GM12878 (cell line): ENCODE measurements at regions not wholly inside any gene's neighbourhood (a gene's known extent, or its start where the extent isn't known, plus 50 kb on each side); places are given as distances from the start of the nearest gene placed in this dataset.

ENCODE experiments used
- ATAC-seq: fragments of 200-7000 bp; cut with Tn5 transposase; 3 replicates; pipeline ENCODE4 v1.9.1; 2020; ENCODE audit warnings: mild to moderate bottlenecking, moderate library complexity
- BruUV-seq: library from RNA; stranded (reverse); fragments of 400-500 nt; replicated peaks from 2 replicates; lab custom pipeline; 2021; lab: Mats Ljungman, UMichigan
- CTCF ChIA-PET: fragments of 300-600 bp; sonication (Branson Sonifier 250); formaldehyde crosslinking; extraction: SDS; loops from one replicate; lab custom pipeline; 2021; ENCODE audit warnings: inconsistent platforms; lab: Yijun Ruan, JAX
- POLR2A ChIA-PET: fragments of 350-600 bp; formaldehyde crosslinking; extraction: SDS; loops from one replicate; lab custom pipeline; 2021; ENCODE audit warnings: inconsistent platforms; lab: Charles Lee
- RAD21 ChIA-PET: fragments of 300-600 bp; sonication (Branson Sonifier 250); formaldehyde crosslinking; loops from one replicate; lab custom pipeline; 2023; ENCODE audit warnings: antibody characterized with exemption; ENCODE audit not compliant: unreplicated experiment; lab: Charles Lee
- SMC1A ChIA-PET: fragments of 300-600 bp; sonication (Branson Sonifier 250); formaldehyde crosslinking; loops from one replicate; lab custom pipeline; 2023; ENCODE audit not compliant: unreplicated experiment, uncharacterized antibody; lab: Charles Lee
- DNase-seq: peaks from one replicate; pipeline ENCODE4 v3.0.0-alpha.2; 2011; ENCODE audit warnings: low read depth, low spot score
- FAIRE-seq: peaks from 3 replicates; lab custom pipeline; 2011; peaks lifted over from hg19 to GRCh38; lab: Jason Lieb, UNC
- H2AFZ ChIP-seq: 2 replicates; pipeline ENCODE4 v1.6.0; 2011; ENCODE audit warnings: low read depth, low read length, control low read depth; ENCODE audit not compliant: control insufficient read depth
- H3K27ac ChIP-seq: 2 replicates; pipeline ENCODE4 v1.5.1; 2011; ENCODE audit warnings: control low read depth; ENCODE audit not compliant: control insufficient read depth, insufficient read depth
- H3K27me3 ChIP-seq, 2 experiments: replicated peaks in 1 of 2; 2 replicates each; pipeline versions ENCODE4 v1.6.0 to v1.6.1; 2011; ENCODE audit warnings: low read length in 1 of 2; ENCODE audit not compliant: control insufficient read depth in 2 of 2, insufficient read depth in 2 of 2
- H3K36me3 ChIP-seq, 2 experiments: 2 replicates each; pipeline ENCODE4 v1.5.1; 2011; ENCODE audit warnings: low read length in 1 of 2; ENCODE audit not compliant: control insufficient read depth in 2 of 2, insufficient read depth in 2 of 2
- H3K4me1 ChIP-seq: 2 replicates; pipeline ENCODE4 v1.6.1; 2011; ENCODE audit warnings: mild to moderate bottlenecking, low read length, moderate library complexity, mixed read lengths; ENCODE audit not compliant: control insufficient read depth, insufficient read depth
- H3K4me2 ChIP-seq: 2 replicates; pipeline ENCODE4 v1.6.0; 2011; ENCODE audit warnings: control low read depth; ENCODE audit not compliant: control insufficient read depth, insufficient read depth
- H3K4me3 ChIP-seq: fragments of 200-600 bp; sonication (generic); 2 replicates; pipeline ENCODE4 v1.5.1; 2016
- H3K79me2 ChIP-seq: 2 replicates; pipeline ENCODE4 v1.6.0; 2011; ENCODE audit warnings: low read length; ENCODE audit not compliant: control insufficient read depth, insufficient read depth
- H3K9ac ChIP-seq: 2 replicates; pipeline ENCODE4 v1.8.0; 2011; ENCODE audit warnings: low read length, control low read depth, mixed read lengths; ENCODE audit not compliant: control insufficient read depth, insufficient read depth
- H3K9me3 ChIP-seq: replicated peaks from 3 replicates; pipeline ENCODE4 v1.5.1; 2011; ENCODE audit warnings: mild to moderate bottlenecking, low read length; ENCODE audit not compliant: control insufficient read depth, insufficient read depth
- H4K20me1 ChIP-seq: 2 replicates; pipeline ENCODE4 v1.6.0; 2011; ENCODE audit not compliant: control insufficient read depth, insufficient read depth
- WGBS: methylation state at CpG from one replicate; pipeline ENCODE4 v1.1.6; 2016; ENCODE audit warnings: low lambda C conversion rate; ENCODE audit not compliant: insufficient replicate concordance, insufficient coverage; ENCODE audit errors: missing lambda C conversion rate; 5-methylcytosine and 5-hydroxymethylcytosine counted together
- in situ Hi-C: fragments of 300-500 bp; cut with MboI; formaldehyde crosslinking; loops from 9 replicates; pipeline ENCODE4 v1.14.3; 2018; ENCODE audit warnings: mixed read lengths
- intact Hi-C: fragments of 100-400 bp; cut with micrococcal nuclease; formaldehyde crosslinking; loops from one replicate; pipeline ENCODE4 v1.14.2; 2022; ENCODE audit not compliant: unreplicated experiment
- TF ChIP-seq, protein P1 (sequence below): IDR thresholded peaks from 2 replicates; pipeline ENCODE4 v1.6.1; 2012; ENCODE audit warnings: mild to moderate bottlenecking, low read depth, low read length
- TF ChIP-seq, protein P2 (sequence below): IDR thresholded peaks from 2 replicates; pipeline ENCODE4 v1.6.1; 2012; ENCODE audit warnings: improper control_type of control experiment, low read depth, low read length; ENCODE audit not compliant: insufficient replicate concordance

GRCh38 chr1:188499690-188500089 lies 1670.9 kb downstream of the PLA2G4A start:
- TF ChIP-seq, protein P1, sequence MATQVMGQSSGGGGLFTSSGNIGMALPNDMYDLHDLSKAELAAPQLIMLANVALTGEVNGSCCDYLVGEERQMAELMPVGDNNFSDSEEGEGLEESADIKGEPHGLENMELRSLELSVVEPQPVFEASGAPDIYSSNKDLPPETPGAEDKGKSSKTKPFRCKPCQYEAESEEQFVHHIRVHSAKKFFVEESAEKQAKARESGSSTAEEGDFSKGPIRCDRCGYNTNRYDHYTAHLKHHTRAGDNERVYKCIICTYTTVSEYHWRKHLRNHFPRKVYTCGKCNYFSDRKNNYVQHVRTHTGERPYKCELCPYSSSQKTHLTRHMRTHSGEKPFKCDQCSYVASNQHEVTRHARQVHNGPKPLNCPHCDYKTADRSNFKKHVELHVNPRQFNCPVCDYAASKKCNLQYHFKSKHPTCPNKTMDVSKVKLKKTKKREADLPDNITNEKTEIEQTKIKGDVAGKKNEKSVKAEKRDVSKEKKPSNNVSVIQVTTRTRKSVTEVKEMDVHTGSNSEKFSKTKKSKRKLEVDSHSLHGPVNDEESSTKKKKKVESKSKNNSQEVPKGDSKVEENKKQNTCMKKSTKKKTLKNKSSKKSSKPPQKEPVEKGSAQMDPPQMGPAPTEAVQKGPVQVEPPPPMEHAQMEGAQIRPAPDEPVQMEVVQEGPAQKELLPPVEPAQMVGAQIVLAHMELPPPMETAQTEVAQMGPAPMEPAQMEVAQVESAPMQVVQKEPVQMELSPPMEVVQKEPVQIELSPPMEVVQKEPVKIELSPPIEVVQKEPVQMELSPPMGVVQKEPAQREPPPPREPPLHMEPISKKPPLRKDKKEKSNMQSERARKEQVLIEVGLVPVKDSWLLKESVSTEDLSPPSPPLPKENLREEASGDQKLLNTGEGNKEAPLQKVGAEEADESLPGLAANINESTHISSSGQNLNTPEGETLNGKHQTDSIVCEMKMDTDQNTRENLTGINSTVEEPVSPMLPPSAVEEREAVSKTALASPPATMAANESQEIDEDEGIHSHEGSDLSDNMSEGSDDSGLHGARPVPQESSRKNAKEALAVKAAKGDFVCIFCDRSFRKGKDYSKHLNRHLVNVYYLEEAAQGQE = peak; percentile 59; the same call in 1 of the 2 replicates
- TF ChIP-seq, protein P2, sequence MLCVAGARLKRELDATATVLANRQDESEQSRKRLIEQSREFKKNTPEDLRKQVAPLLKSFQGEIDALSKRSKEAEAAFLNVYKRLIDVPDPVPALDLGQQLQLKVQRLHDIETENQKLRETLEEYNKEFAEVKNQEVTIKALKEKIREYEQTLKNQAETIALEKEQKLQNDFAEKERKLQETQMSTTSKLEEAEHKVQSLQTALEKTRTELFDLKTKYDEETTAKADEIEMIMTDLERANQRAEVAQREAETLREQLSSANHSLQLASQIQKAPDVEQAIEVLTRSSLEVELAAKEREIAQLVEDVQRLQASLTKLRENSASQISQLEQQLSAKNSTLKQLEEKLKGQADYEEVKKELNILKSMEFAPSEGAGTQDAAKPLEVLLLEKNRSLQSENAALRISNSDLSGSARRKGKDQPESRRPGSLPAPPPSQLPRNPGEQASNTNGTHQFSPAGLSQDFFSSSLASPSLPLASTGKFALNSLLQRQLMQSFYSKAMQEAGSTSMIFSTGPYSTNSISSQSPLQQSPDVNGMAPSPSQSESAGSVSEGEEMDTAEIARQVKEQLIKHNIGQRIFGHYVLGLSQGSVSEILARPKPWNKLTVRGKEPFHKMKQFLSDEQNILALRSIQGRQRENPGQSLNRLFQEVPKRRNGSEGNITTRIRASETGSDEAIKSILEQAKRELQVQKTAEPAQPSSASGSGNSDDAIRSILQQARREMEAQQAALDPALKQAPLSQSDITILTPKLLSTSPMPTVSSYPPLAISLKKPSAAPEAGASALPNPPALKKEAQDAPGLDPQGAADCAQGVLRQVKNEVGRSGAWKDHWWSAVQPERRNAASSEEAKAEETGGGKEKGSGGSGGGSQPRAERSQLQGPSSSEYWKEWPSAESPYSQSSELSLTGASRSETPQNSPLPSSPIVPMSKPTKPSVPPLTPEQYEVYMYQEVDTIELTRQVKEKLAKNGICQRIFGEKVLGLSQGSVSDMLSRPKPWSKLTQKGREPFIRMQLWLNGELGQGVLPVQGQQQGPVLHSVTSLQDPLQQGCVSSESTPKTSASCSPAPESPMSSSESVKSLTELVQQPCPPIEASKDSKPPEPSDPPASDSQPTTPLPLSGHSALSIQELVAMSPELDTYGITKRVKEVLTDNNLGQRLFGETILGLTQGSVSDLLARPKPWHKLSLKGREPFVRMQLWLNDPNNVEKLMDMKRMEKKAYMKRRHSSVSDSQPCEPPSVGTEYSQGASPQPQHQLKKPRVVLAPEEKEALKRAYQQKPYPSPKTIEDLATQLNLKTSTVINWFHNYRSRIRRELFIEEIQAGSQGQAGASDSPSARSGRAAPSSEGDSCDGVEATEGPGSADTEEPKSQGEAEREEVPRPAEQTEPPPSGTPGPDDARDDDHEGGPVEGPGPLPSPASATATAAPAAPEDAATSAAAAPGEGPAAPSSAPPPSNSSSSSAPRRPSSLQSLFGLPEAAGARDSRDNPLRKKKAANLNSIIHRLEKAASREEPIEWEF = no peak
- TF ChIP-seq, all 136 proteins: peak for 1
- FAIRE-seq = no peak
- ChIA-PET SMC1A (no interaction called here), RAD21 (no interaction called here), POLR2A (no interaction called here), CTCF (no interaction called here)
- in situ Hi-C loops = no loop called here
- Histone ChIP-seq H3K9me3 (no peaks in the 10 kb centered on the region), H3K4me3 (no peak overlapping the region), H3K4me2 (no peak overlapping the region), H3K27ac (no peak overlapping the region), H3K79me2 (no peaks in the 10 kb centered on the region), H3K27me3 (no peaks in the 10 kb centered on the region), H3K36me3 (no peaks in the 10 kb centered on the region), H2AFZ (no peak overlapping the region), H4K20me1 (no peaks in the 10 kb centered on the region), H3K9ac (no peak overlapping the region), H3K4me1 (no peaks in the 10 kb centered on the region)
- 0% methylated on average over 1 of the region's 1 CpG for WGBS
- DNase-seq = no peak
- intact Hi-C loops = no loop called here
- ATAC-seq = no peak
- BruUV-seq = no TSS peak
